ENCODE measurements at regions not wholly inside any gene's neighbourhood (a gene's known extent, or its start where the extent isn't known, plus 50 kb on each side); places are given as distances from the start of the nearest gene placed in this dataset.

GRCh38 chr11:104637662-104638170 is 260.5 kb downstream of the CASP12 start:
- Mint-ChIP-seq H3K27me3 (ENCODE audit: low read depth) (no peaks in the 10 kb centered on the region), H3K4me3 (no peak overlapping the region), H3K4me1 (peaks cover 7% of the 10 kb centered on the region), H3K27ac (ENCODE audit: unreplicated experiment) (no peak overlapping the region), H3K9me3 (peaks cover 3% of the 10 kb centered on the region), H3K36me3 (ENCODE audit: low read depth) (no peaks in the 10 kb centered on the region)
- no peak for DNase-seq (ENCODE audit: low read depth, low spot score)
- TF ChIP-seq, protein P1, sequence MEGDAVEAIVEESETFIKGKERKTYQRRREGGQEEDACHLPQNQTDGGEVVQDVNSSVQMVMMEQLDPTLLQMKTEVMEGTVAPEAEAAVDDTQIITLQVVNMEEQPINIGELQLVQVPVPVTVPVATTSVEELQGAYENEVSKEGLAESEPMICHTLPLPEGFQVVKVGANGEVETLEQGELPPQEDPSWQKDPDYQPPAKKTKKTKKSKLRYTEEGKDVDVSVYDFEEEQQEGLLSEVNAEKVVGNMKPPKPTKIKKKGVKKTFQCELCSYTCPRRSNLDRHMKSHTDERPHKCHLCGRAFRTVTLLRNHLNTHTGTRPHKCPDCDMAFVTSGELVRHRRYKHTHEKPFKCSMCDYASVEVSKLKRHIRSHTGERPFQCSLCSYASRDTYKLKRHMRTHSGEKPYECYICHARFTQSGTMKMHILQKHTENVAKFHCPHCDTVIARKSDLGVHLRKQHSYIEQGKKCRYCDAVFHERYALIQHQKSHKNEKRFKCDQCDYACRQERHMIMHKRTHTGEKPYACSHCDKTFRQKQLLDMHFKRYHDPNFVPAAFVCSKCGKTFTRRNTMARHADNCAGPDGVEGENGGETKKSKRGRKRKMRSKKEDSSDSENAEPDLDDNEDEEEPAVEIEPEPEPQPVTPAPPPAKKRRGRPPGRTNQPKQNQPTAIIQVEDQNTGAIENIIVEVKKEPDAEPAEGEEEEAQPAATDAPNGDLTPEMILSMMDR (conservative IDR thresholded peaks at IDR 0.05), result no peak

GRCh38 chr11:104633226-104633625 is 265.0 kb downstream of the CASP12 start:
- H3K27ac Mint-ChIP-seq (ENCODE audit: unreplicated experiment), result no peak overlapping the region
- H3K4me1 Mint-ChIP-seq, result peaks cover 7% of the 10 kb centered on the region
- TF ChIP-seq, protein P1 (conservative IDR thresholded peaks at IDR 0.05), result no peak
- DNase-seq (ENCODE audit: low read depth, low spot score), result no peak
- H3K36me3 Mint-ChIP-seq (ENCODE audit: low read depth), result no peaks in the 10 kb centered on the region
- H3K27me3 Mint-ChIP-seq (ENCODE audit: low read depth), result no peaks in the 10 kb centered on the region
- H3K9me3 Mint-ChIP-seq, result no peaks in the 10 kb centered on the region
- no peak overlapping the region for H3K4me3 Mint-ChIP-seq

DNA sequence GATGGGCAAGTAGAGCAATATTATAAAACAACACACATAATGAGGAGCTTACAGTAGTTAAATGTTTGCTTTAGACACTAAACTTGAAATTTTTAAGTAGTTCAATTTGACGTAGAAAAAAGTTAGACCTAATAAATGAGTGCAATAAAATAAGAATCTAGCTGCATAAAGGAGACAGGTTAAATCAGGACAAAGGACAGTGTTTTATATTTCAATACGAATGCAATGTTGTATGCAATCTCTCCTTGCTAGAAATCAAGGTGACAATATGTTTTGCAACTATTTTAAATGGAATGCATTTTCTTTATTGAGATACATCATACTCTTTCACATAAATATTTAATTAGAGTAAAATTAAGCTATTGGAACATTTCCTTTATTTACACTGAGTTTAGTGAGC is 267.9 kb downstream of the CASP12 start:
- Mint-ChIP-seq H3K4me1 (no peaks in the 10 kb centered on the region), H3K27ac (ENCODE audit: unreplicated experiment) (no peak overlapping the region), H3K9me3 (no peaks in the 10 kb centered on the region), H3K36me3 (ENCODE audit: low read depth) (no peaks in the 10 kb centered on the region), H3K27me3 (ENCODE audit: low read depth) (no peaks in the 10 kb centered on the region), H3K4me3 (no peak overlapping the region)
- DNase-seq (ENCODE audit: low read depth, low spot score), result no peak
- TF ChIP-seq, protein P1 (conservative IDR thresholded peaks at IDR 0.05), result no peak

- TF ChIP-seq, protein P1 (conservative IDR thresholded peaks at IDR 0.05), result no peak
- DNase-seq (ENCODE audit: low read depth, low spot score), result no peak
- no peaks in the 10 kb centered on the region for H3K27me3 Mint-ChIP-seq (ENCODE audit: low read depth)
- no peak overlapping the region for H3K4me3 Mint-ChIP-seq
- H3K9me3 Mint-ChIP-seq, result no peaks in the 10 kb centered on the region
- H3K27ac Mint-ChIP-seq (ENCODE audit: unreplicated experiment), result no peak overlapping the region
- no peaks in the 10 kb centered on the region for H3K36me3 Mint-ChIP-seq (ENCODE audit: low read depth)
- H3K4me1 Mint-ChIP-seq, result no peaks in the 10 kb centered on the region
These were observed 273.0 kb downstream of the CASP12 start for GRCh38 chr11:104625246-104625645.

DNA sequence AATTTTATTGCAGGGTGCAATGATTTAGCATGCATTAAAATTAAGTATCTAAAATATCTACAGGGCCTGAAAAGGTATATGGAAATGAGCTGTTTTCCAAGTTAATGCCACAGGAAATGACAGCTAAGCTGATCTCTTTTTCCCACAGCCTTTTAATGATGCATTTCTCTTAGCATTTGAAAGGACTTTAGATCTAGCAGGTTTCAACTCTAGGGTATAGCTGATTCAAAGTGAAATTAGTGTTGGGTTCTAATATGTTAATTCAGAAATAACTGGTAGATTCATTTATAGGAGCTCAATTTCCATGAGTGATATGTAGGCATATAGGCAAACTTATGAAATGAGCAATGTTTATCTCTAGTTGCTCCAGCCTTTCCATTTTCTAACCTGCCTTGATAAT is 274.2 kb downstream of the CASP12 start:
- DNase-seq (ENCODE audit: low read depth, low spot score), result no peak
- no peaks in the 10 kb centered on the region for H3K36me3 Mint-ChIP-seq (ENCODE audit: low read depth)
- no peaks in the 10 kb centered on the region for H3K9me3 Mint-ChIP-seq
- H3K27me3 Mint-ChIP-seq (ENCODE audit: low read depth), result no peaks in the 10 kb centered on the region
- H3K27ac Mint-ChIP-seq (ENCODE audit: unreplicated experiment), result no peak overlapping the region
- H3K4me3 Mint-ChIP-seq, result no peak overlapping the region
- TF ChIP-seq, protein P1 (conservative IDR thresholded peaks at IDR 0.05), result no peak
- no peaks in the 10 kb centered on the region for H3K4me1 Mint-ChIP-seq

DNA sequence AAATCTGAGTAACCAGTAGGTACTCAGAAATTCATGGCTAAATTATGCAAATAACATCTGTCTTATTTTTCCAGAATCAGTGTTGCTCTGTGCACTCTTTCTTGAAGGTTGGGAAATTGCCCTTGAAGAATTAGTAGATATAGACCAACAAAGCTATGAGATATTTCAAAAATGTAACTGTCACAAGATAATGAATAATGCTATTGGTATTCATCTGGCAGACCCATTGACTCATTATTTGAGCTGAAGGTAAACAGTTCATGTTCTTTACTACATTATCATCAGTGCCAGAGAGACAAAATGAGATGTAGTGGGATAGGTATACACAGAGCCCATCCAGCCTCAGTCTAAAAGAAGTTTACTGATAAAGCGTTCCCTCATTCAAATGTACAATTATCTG is 274.7 kb downstream of the CASP12 start:
- Mint-ChIP-seq H3K4me1 (peaks cover 3% of the 10 kb centered on the region), H3K9me3 (no peaks in the 10 kb centered on the region), H3K27me3 (ENCODE audit: low read depth) (no peaks in the 10 kb centered on the region), H3K36me3 (ENCODE audit: low read depth) (no peaks in the 10 kb centered on the region), H3K27ac (ENCODE audit: unreplicated experiment) (no peak overlapping the region), H3K4me3 (no peak overlapping the region)
- no peak for DNase-seq (ENCODE audit: low read depth, low spot score)
- TF ChIP-seq, protein P1 (conservative IDR thresholded peaks at IDR 0.05), result no peak
